ENCODE measurements at regions not wholly inside any gene's neighbourhood (a gene's known extent, or its start where the extent isn't known, plus 50 kb on each side); places are given as distances from the start of the nearest gene placed in this dataset.
"Not testable (repeated sequence)": the region's sequence is repeated elsewhere in the genome, so short reads cannot be mapped to it uniquely, and the experiment has no call there.

GRCh38 chr6:9690388-9690787, 724.5 kb downstream of the TFAP2A start:
- no peak for ATAC-seq
- DNase-seq = no peak

- not testable (repeated sequence) for ATAC-seq, DNase-seq
Observed at GRCh38 chr6:9680727-9681126, 734.1 kb downstream of the TFAP2A start.

- ATAC-seq (no peak), DNase-seq (no peak)
Observed at GRCh38 chr6:9675122-9675521, 739.8 kb downstream of the TFAP2A start.

GRCh38 chr6:9659848-9660247, 755.0 kb downstream of the TFAP2A start:
- ATAC-seq (no peak), DNase-seq (no peak)

- ATAC-seq (no peak), DNase-seq (no peak)
Observed at GRCh38 chr6:9657994-9658393, 756.9 kb downstream of the TFAP2A start.

GRCh38 chr6:9647599-9647998, 767.3 kb downstream of the TFAP2A start:
- DNase-seq (no peak), ATAC-seq (no peak)

- no peak for ATAC-seq
- DNase-seq = no peak
Observed at GRCh38 chr6:9647071-9647445, 767.8 kb downstream of the TFAP2A start.

GRCh38 chr6:9646342-9647070, 768.4 kb downstream of the TFAP2A start:
- DNase-seq = no peak
- no peak for ATAC-seq

- ATAC-seq (no peak), DNase-seq (no peak)
Observed at GRCh38 chr6:9638861-9639260, 776.0 kb downstream of the TFAP2A start.

GRCh38 chr6:9634776-9635175, 780.1 kb downstream of the TFAP2A start:
- no peak for ATAC-seq
- no peak for DNase-seq

GRCh38 chr6:9632026-9632425, 782.8 kb downstream of the TFAP2A start:
- ATAC-seq (no peak), DNase-seq (no peak)

GRCh38 chr6:9628819-9629218, 786.1 kb downstream of the TFAP2A start:
- ATAC-seq = no peak
- no peak for DNase-seq

- ATAC-seq = no peak
Observed at GRCh38 chr6:9627916-9628315, 787.0 kb downstream of the TFAP2A start.

GRCh38 chr6:9623985-9624384, 790.9 kb downstream of the TFAP2A start:
- no peak for ATAC-seq
- no peak for DNase-seq

More at GRCh38 chr6:9627916-9628315, 787.0 kb downstream of the TFAP2A start:
- no peak for DNase-seq

GRCh38 chr6:9623228-9623832, 791.5 kb downstream of the TFAP2A start:
- ATAC-seq (no peak), DNase-seq (no peak)

- ATAC-seq (no peak), DNase-seq (no peak)
Observed at GRCh38 chr6:9621276-9621675, 793.6 kb downstream of the TFAP2A start.

- ATAC-seq (no peak), DNase-seq (no peak)
Observed at GRCh38 chr6:9620687-9621086, 794.2 kb downstream of the TFAP2A start.

- ATAC-seq (no peak), DNase-seq (no peak)
Observed at GRCh38 chr6:9620263-9620662, 794.6 kb downstream of the TFAP2A start.

- DNase-seq (no peak), ATAC-seq (no peak)
Observed at GRCh38 chr6:9614778-9615177, 800.1 kb downstream of the TFAP2A start.

- ATAC-seq (no peak), DNase-seq (no peak)
Observed at GRCh38 chr6:9612489-9612888, 802.4 kb downstream of the TFAP2A start.

GRCh38 chr6:9610620-9611415, 804.1 kb downstream of the TFAP2A start:
- DNase-seq (no peak), ATAC-seq (no peak)

- DNase-seq (no peak), ATAC-seq (no peak)
Observed at GRCh38 chr6:9606435-9607134, 808.3 kb downstream of the TFAP2A start.

- no peak for ATAC-seq
- no peak for DNase-seq
Observed at GRCh38 chr6:9594746-9595145, 820.1 kb downstream of the TFAP2A start.

Measured in stimulated activated naive CD8-positive, alpha-beta T cell treated with anti-CD3 and anti-CD28 coated beads, Interleukin-15, Interleukin-2, amounts not matched to agents 100 U/mL and 50 U/mL, for 24 hours (primary cell).